ENCODE measurements at regions not wholly inside any gene's neighbourhood (a gene's known extent, or its start where the extent isn't known, plus 50 kb on each side); places are given as distances from the start of the nearest gene placed in this dataset.

DNA sequence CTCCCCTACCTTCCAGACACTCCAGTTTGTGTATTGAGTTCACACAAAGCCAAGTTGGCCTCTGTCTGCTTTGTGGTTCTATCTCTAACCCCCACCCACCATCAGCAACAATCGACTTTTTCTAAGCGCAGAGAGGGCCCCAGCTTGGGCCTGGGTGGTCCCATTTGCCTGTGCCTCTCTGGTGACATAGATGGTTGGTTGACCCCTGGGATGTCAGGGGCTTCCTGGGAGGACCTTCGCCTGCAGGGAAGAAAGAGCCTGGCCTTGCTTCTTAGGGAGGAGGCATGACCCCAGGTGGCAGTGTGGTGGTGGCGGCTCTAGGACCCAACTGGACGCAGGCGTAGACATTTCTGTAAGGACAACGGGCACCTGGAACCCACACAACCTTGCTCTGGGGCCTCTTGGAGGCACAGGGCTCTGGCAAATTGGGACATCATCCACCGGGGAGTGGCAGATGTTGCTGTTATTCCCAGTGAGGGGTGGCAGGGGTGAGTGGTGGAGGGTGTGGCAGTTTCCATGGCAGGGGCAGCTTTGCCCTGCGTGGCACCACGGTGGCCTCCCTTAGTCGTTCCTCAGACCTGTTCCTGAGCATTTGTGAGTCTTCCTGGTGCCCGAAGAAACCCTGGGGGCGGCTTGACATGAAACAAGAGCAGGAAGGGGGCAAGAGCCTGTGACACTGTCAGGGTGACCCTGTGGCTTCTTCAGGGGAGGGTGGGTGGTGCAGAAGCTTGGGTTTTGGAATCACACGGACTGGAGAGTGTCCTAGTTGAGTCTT, 171.0 kb upstream of the IER5L start:
- intact Hi-C loops (cut with micrococcal nuclease; ENCODE audit: unreplicated experiment) = no loop called here
- DNase-seq (ENCODE audit: low spot score) = no peak
- POLR2A ChIA-PET (ENCODE audit: low non-redundant PET) = no interaction called here
- no TSS peak for BruUV-seq (replicated peaks)
- Histone ChIP-seq H3K4me3 (ENCODE audit: low read depth, low read length, poor library complexity, severe bottlenecking) (no peak overlapping the region), H3K36me3 (ENCODE audit: insufficient read depth, low read length, poor library complexity, severe bottlenecking) (no peaks in the 10 kb centered on the region), H3K27ac (ENCODE audit: low read depth, low read length, poor library complexity, severe bottlenecking) (no peak overlapping the region), H3K4me1 (ENCODE audit: insufficient read depth, low read length, poor library complexity, severe bottlenecking) (peaks cover 26% of the 10 kb centered on the region), H3K27me3 (replicated peaks; ENCODE audit: insufficient read depth, low read depth, low read length, poor library complexity) (no peaks in the 10 kb centered on the region), H3K9me3 (ENCODE audit: low read depth, low read length, poor library complexity, severe bottlenecking) (no peaks in the 10 kb centered on the region)
- CTCF ChIA-PET = no interaction called here
- TF ChIP-seq EZH2 (IDR thresholded peaks at IDR 0.05; ENCODE audit: borderline replicate concordance, low read depth, low read length, poor library complexity, severe bottlenecking) = no peak
- TF ChIP-seq, protein P1, sequence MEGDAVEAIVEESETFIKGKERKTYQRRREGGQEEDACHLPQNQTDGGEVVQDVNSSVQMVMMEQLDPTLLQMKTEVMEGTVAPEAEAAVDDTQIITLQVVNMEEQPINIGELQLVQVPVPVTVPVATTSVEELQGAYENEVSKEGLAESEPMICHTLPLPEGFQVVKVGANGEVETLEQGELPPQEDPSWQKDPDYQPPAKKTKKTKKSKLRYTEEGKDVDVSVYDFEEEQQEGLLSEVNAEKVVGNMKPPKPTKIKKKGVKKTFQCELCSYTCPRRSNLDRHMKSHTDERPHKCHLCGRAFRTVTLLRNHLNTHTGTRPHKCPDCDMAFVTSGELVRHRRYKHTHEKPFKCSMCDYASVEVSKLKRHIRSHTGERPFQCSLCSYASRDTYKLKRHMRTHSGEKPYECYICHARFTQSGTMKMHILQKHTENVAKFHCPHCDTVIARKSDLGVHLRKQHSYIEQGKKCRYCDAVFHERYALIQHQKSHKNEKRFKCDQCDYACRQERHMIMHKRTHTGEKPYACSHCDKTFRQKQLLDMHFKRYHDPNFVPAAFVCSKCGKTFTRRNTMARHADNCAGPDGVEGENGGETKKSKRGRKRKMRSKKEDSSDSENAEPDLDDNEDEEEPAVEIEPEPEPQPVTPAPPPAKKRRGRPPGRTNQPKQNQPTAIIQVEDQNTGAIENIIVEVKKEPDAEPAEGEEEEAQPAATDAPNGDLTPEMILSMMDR (conservative IDR thresholded peaks at IDR 0.05; ENCODE audit: low read depth, low read length) = no peak

DNA sequence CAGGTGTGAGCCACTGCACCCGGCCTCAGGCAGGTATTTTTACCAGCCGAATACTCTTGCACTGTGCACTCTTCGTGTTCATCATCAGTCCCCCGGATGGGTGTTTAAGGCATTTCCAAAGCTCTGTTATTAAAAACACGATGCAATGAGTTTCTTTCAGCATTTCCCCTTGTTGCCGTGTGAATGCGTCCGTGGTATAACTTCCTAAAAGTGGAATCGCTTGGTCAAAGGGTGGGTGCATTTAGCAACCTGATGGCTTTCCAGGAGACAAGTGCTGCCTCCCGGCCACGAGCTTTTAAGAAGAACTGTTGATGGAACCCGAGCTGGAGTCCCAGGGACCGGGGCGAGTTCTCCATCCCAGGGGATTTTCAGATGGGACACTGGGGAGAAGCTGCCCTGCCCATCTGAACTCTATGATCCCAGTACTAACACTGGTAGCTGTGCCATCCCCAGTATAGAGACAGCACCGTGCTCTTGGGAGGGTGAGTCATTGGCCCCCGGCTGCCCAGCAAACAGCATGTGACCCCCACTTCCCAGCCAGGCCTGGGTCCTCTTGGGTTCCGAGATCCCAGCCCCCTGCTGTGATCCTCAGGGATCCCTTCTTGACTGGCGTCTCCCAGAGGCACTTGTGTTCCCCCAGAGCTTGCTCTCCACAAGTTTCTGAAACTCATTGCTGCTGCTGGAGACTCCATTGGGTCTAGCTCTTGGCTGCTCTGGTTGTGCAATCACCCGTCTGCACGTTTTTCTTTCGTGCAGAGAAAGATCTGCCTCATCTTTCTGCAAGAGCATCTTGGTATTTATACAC, 169.5 kb upstream of the IER5L start:
- intact Hi-C loops (cut with micrococcal nuclease; ENCODE audit: unreplicated experiment) = no loop called here
- H3K27me3 ChIP-seq (replicated peaks; ENCODE audit: insufficient read depth, low read depth, low read length, poor library complexity) = no peaks in the 10 kb centered on the region
- H3K4me3 ChIP-seq (ENCODE audit: low read depth, low read length, poor library complexity, severe bottlenecking) = no peak overlapping the region
- no peaks in the 10 kb centered on the region for H3K9me3 ChIP-seq (ENCODE audit: low read depth, low read length, poor library complexity, severe bottlenecking)
- BruUV-seq (replicated peaks) = no TSS peak
- DNase-seq (ENCODE audit: low spot score) = no peak
- H3K36me3 ChIP-seq (ENCODE audit: insufficient read depth, low read length, poor library complexity, severe bottlenecking) = no peaks in the 10 kb centered on the region
- ChIA-PET CTCF (no interaction called here), POLR2A (ENCODE audit: low non-redundant PET) (no interaction called here)
- TF ChIP-seq, protein P1 (conservative IDR thresholded peaks at IDR 0.05; ENCODE audit: low read depth, low read length) = no peak
- no peak for TF ChIP-seq EZH2 (IDR thresholded peaks at IDR 0.05; ENCODE audit: borderline replicate concordance, low read depth, low read length, poor library complexity, severe bottlenecking)
- peaks cover 19% of the 10 kb centered on the region for H3K4me1 ChIP-seq (ENCODE audit: insufficient read depth, low read length, poor library complexity, severe bottlenecking)
- no peak overlapping the region for H3K27ac ChIP-seq (ENCODE audit: low read depth, low read length, poor library complexity, severe bottlenecking)

DNA sequence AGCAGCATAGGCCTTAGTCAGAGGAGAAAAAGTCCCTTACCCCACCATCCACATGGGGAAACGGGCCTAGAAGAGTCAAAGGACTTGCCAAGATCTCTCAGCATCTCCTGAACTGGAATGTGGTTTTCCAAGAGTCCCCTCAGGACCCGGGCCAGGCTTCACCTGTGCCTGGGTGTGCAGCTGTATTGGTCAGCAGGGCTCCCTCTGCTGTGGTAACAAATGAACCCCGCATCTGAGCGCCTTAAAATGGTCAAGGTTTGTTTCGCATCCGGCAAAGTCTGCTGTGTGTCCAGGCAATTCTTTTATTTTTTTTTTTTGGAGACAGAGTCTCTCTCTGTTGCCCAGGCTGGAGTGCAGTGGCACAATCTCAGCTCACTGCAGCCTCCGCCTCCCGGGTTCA, 168.0 kb upstream of the IER5L start:
- CTCF ChIA-PET = no interaction called here

More for the DNA sequence above, 168.0 kb upstream of the IER5L start:
- H3K36me3 ChIP-seq (ENCODE audit: insufficient read depth, low read length, poor library complexity, severe bottlenecking) = no peaks in the 10 kb centered on the region
- POLR2A ChIA-PET (ENCODE audit: low non-redundant PET) = no interaction called here
- TF ChIP-seq, protein P1 (conservative IDR thresholded peaks at IDR 0.05; ENCODE audit: low read depth, low read length) = no peak
- TF ChIP-seq EZH2 (IDR thresholded peaks at IDR 0.05; ENCODE audit: borderline replicate concordance, low read depth, low read length, poor library complexity, severe bottlenecking) = no peak
- intact Hi-C loops (cut with micrococcal nuclease; ENCODE audit: unreplicated experiment) = no loop called here
- peaks cover 4% of the 10 kb centered on the region for H3K4me1 ChIP-seq (ENCODE audit: insufficient read depth, low read length, poor library complexity, severe bottlenecking)
- H3K27ac ChIP-seq (ENCODE audit: low read depth, low read length, poor library complexity, severe bottlenecking) = no peak overlapping the region
- H3K27me3 ChIP-seq (replicated peaks; ENCODE audit: insufficient read depth, low read depth, low read length, poor library complexity) = no peaks in the 10 kb centered on the region
- no peaks in the 10 kb centered on the region for H3K9me3 ChIP-seq (ENCODE audit: low read depth, low read length, poor library complexity, severe bottlenecking)
- H3K4me3 ChIP-seq (ENCODE audit: low read depth, low read length, poor library complexity, severe bottlenecking) = no peak overlapping the region
- no peak for DNase-seq (ENCODE audit: low spot score)
- BruUV-seq (replicated peaks) = no TSS peak
